ENCODE measurements at regions not wholly inside any gene's neighbourhood (a gene's known extent, or its start where the extent isn't known, plus 50 kb on each side); places are given as distances from the start of the nearest gene placed in this dataset.
"Not testable (repeated sequence)": the region's sequence is repeated elsewhere in the genome, so short reads cannot be mapped to it uniquely, and the experiment has no call there.

DNA sequence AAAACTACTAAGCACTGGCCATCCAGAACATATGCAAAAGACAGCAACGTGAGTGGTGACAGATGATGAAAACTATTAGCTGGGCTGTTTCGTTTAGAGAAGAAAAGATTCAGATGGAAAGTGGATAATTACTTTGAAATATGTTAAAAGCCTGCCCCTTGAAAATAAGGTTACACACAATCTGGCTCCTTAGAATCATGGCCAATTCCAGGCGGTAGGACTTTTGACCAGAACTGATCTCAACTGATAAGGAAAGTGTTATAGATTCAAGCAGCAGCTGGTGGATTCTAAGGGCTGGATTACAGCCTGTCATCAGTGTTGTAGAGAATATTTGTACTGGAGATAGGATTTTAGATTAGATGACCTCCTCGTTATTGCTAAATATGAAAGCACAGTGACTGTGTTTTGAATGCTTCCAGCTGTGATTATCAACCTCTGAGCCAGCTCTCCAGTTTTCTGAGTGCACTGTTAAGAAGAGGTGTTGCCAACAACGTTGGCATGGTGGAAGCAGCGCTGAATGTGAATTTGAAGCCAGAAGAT is 75.1 kb downstream of the KBTBD2 start:
- not testable (repeated sequence) for H3K27ac ChIP-seq

DNA sequence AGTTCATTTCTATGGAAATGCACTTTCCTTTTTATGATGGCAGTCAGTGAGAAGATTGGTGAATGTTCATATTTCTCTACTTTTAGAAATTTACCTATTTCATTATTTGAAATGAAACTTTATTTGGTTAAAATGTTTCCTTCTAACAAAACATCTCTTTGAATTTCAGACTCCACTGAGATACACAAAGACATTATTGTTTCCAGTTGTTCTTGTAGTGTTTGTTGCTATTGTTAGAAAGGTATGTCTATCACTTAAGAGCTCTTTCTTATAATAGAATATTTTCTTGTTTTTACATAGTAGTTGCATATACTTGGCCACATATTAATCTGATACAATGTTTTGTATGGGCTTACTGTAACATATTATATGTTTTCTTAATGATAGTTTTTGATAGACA is 76.8 kb downstream of the KBTBD2 start:
- H3K27ac ChIP-seq: not testable (repeated sequence)

DNA sequence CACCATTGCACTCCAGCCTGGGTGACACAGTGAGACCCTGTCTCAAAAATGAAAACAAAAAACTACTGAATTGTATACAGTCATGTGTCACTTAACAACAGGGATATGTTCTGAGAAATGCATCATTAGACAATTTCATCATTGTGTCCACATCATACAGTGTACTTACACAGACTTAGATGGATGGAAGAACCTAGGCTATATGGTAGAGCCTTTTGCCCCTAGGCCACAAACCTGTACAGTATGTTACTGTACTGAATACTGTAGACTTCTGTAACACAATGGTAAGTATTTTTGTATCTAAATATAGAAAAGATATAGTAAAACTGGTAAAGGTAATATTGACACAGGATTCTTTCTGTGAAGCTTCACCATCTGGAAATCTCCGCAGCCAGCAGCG is 81.7 kb downstream of the KBTBD2 start:
- TF ChIP-seq, protein P1, sequence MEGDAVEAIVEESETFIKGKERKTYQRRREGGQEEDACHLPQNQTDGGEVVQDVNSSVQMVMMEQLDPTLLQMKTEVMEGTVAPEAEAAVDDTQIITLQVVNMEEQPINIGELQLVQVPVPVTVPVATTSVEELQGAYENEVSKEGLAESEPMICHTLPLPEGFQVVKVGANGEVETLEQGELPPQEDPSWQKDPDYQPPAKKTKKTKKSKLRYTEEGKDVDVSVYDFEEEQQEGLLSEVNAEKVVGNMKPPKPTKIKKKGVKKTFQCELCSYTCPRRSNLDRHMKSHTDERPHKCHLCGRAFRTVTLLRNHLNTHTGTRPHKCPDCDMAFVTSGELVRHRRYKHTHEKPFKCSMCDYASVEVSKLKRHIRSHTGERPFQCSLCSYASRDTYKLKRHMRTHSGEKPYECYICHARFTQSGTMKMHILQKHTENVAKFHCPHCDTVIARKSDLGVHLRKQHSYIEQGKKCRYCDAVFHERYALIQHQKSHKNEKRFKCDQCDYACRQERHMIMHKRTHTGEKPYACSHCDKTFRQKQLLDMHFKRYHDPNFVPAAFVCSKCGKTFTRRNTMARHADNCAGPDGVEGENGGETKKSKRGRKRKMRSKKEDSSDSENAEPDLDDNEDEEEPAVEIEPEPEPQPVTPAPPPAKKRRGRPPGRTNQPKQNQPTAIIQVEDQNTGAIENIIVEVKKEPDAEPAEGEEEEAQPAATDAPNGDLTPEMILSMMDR (conservative IDR thresholded peaks at IDR 0.05): no peak
- no peak overlapping the region for H3K27ac ChIP-seq

DNA sequence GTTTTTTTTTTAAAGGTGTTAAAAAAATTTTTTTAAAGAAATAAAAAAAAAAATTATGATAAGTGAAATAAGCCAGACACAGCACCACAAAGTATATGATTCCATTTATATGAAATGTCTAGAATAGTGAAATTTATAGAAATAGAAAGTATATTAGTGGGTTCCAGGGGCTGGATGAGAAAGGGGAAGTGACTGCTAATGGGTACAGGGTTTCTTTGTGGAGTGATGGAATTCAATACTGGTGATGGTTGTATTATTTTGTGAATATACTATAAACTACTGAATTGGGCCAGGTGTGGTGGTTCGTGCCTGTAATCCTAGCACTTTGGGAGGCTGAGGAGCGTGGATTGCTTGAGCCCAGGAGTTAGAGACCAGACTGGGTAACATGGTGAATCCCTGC is 82.2 kb downstream of the KBTBD2 start:
- H3K27ac ChIP-seq: no peak overlapping the region
- no peak for TF ChIP-seq ZFX (IDR thresholded peaks at IDR 0.05)
- TF ChIP-seq, protein P1 (conservative IDR thresholded peaks at IDR 0.05): no peak

DNA sequence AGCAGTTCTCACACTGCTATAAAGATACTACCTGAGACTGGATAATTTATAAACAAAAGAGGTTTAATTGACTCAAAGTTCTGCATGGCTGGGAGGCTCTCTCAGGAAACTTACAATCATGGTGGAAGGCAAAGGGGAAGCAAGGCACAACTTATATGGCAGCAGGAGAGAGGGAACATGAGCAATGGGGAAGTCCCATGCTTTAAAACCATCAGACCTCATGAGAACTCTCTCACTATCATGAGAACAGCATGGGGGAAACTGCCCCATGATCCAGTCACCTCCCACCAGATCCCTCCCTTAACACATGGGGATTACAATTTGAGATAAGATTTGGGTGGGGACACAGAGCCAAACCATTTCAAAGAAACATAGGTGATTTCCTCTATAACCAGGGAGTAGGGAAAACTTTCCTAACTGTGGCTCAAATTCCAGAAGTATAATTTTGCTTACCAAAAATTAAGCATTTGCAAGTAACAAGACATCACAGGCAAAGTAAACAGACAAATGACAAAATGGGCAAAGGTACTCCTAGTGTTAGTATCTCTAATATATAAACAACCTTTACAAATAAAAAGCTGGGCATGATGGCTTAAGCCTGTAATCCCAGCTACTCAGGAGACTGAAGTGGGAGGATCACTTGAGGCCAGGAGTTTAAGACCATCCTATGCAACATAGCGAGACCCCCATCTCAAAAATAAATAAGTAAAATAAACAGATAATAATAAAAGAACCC is 88.0 kb downstream of the KBTBD2 start:
- H3K27ac ChIP-seq: no peak overlapping the region
- TF ChIP-seq, protein P1 (conservative IDR thresholded peaks at IDR 0.05): no peak
- no peak for TF ChIP-seq ZFX (IDR thresholded peaks at IDR 0.05)

DNA sequence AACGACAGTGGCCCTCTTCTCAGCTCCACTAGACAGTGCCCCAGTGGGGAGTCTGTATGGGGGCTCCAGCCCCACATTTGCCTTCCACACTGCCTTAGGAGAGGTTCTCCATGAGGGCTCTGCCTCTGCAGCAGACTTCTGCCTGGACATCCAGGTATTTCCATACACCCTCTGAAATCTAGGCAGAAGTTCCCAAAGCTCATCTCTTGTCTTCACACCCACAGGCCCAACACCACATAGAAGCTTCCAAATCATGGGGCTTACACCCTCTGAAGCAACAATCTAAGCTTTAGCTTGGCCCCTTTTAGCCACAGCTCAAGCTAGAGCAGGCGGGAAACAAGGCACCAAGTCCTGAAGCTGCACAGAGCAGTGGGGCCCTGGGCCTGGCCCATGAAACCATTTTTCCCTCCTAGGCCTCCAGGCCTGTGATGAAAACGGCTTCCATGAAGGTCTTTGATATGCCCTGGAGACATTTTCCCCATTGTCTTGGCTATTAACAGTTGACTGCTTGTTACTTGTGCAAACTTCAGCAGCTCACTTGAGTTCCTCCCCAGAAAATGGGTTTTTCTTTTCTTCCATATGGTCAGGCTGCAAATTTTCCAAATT is 89.2 kb downstream of the KBTBD2 start:
- TF ChIP-seq, protein P1 (conservative IDR thresholded peaks at IDR 0.05): no peak
- no peak for TF ChIP-seq ZFX (IDR thresholded peaks at IDR 0.05)
- no peak overlapping the region for H3K27ac ChIP-seq

DNA sequence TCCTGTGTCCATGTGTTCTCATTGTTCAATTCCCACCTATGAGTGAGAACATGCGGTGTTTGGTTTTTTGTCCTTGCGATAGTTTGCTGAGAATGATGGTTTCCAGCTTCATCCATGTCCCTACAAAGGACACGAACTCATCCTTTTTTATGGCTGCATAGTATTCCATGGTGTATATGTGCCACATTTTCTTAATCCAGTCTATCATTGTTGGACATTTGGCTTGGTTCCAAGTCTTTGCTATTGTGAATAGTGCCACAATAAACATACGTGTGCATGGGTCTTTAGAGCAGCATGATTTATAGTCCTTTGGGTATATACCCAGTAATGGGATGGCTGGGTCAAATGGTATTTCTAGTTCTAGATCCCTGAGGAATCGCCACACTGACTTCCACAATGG is 98.5 kb downstream of the KBTBD2 start:
- not testable (repeated sequence) for H3K27ac ChIP-seq

DNA sequence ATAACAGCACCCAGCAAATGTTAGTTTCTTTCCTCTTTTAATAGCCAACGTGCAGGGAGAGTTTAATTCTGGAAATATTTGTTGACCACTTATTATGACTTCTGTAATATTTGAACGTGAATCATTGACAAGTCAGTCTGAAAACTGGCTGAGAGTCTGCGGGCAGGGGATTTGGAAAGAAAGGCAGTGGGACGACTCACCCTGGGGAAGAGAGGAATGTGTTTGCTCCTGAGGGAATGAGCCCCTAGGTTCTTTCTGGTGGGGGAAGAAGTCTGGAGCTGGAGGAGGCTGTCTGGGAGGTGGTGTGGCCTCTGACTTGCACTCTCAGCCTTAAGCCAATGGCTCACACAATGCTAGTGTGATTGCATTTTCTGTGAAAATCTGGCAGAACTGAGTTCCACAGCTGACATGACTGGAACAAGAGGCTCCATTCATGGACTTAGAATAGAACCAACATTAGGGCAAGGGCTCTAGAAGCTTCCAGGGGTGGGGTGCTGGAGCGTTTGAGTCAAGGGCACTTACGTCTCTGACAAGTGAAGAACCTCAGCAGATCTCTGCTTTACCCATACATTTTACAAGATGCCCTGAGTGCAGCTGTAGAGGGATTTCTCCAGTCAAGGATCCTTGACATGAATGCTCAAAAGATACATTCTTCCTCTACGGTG is 100.7 kb downstream of the KBTBD2 start:
- H3K27ac ChIP-seq: not testable (repeated sequence)

DNA sequence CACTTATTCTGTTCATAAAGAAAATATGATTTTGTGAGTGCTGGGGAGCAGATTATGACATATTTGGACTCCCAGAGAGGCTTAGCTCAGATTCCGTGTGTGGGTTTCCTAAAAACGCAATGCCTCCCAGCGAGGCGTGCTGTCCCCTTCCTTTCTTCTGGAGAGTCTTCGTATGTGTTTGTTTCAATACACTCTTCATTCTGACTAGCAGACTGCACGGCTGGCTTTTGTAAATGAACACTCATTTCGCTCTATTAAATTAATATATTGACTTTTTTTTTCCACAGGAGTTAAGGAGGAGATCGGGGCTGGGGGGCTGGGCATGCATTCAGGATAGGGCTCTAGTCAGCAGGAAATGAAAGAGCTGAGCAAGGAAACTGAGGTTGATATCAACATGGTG is 102.3 kb downstream of the KBTBD2 start:
- H3K27ac ChIP-seq: not testable (repeated sequence)

DNA sequence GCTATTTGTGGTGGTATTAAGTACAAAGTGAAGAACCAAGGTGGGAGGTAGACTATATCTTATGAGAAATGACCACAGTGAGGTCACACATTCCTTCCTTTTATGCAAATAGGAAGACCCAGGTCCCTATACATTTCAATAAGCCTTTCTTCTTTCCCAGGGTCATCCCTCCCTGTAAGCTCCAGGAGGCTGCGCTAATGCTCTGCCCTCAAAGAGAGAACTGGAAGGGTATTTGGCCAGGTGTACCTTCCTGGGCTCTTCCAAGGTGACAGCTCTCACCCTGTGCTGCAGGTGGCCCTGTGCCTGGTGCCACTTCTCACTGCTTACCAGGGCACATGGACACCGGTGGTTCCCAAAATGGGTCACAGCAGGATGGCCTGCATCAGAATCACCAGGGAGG is 103.4 kb downstream of the KBTBD2 start:
- not testable (repeated sequence) for H3K27ac ChIP-seq

DNA sequence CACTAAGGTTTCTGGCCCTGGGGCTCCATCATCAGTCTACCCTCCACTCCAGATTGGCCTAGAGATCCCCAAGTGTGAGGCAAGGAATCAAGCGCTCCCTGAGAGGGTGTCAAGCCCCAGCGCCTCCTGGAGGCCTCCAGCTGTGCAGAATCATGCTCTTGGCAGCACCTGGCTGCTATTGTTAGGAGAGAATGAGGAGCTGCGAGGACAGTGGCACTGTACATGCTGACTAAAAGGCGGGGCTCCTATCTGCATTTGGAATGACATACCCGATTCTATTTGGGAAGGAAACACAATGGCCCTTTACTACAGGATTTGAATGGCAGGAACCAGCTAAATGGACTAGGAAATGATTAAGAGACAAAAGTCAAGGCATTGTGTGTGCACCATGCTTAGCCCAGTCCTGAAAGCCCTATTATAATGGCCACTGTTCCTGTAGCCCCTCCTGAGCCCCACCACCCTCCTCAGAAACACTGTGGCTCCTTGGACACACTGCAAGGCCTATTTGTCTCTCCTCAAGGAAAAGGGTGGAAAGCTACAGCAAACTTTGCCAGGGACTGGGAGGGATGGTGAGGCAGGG is 106.1 kb downstream of the KBTBD2 start:
- not testable (repeated sequence) for H3K27ac ChIP-seq

DNA sequence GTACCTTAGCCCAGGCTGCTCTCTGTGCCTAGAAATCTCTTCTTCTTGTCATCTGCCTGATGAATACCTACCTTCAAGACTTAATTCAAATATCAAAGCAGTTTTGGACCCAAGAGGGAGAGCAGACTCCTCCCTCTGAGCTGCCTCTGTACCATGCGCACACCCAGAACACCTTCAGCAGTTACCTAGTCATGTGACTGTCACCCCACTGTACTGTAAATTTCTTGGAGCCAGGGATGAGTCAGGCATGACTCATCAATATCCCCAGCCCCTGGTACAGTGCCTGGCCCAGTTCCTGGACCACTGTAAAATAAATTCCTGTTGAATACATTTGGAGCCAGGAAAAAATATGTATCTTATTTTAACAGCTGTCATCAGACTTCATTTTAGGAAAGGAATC is 111.7 kb downstream of the KBTBD2 start:
- not testable (repeated sequence) for H3K27ac ChIP-seq
